GM13977 (cell line): ENCODE measurements at regions not wholly inside any gene's neighbourhood (a gene's known extent, or its start where the extent isn't known, plus 50 kb on each side); places are given as distances from the start of the nearest gene placed in this dataset.

Experiments used
- DNase-seq: peaks from one replicate; pipeline ENCODE4 v3.0.0; 2012; ENCODE audit warnings: low spot score
- CTCF ChIP-seq: IDR thresholded peaks from 2 replicates; pipeline ENCODE4 v1.5.1; 2012; ENCODE audit warnings: mild to moderate bottlenecking, control low read depth; ENCODE audit not compliant: insufficient read depth; ENCODE audit errors: extremely low read depth, missing control alignments
- in situ Hi-C: fragments of 300-500 bp; cut with MboI; formaldehyde crosslinking; loops from one replicate; pipeline ENCODE4 v1.12.0; 2022; ENCODE audit warnings: low sequenced_read_pairs, low pct_unique_long_range_greater_than_20kb, mixed read lengths, inconsistent platforms; ENCODE audit not compliant: unreplicated experiment

- in situ Hi-C loops: no loop called here
- DNase-seq: no peak
- TF ChIP-seq CTCF: peak; percentile 30
Observed at GRCh38 chr2:14907014-14907612, 274.6 kb downstream of the LRATD1 start.

GRCh38 chr2:14909795-14910194, 277.3 kb downstream of the LRATD1 start:
- in situ Hi-C loops: no loop called here
- DNase-seq: no peak
- no peak for TF ChIP-seq CTCF

DNA sequence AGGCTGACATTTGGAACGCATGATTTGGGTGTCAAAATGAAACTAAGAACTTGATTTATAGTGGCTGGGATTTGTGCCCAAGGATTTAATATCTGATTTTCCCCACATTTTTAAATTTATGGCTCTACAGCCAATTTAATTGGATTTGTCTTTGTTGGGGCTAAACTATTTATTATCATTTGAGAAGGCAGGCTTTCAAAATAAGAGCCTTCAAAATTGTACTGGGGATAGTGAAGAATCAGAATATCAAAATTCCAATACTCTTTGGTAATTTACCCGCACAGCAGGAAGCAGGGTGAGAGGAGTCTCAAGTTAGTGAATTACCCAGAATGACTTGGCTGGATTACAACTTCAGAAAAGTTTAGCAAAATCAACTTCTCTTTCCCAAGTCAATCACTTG, 278.1 kb downstream of the LRATD1 start:
- no peak for TF ChIP-seq CTCF
- in situ Hi-C loops: no loop called here
- DNase-seq: no peak

DNA sequence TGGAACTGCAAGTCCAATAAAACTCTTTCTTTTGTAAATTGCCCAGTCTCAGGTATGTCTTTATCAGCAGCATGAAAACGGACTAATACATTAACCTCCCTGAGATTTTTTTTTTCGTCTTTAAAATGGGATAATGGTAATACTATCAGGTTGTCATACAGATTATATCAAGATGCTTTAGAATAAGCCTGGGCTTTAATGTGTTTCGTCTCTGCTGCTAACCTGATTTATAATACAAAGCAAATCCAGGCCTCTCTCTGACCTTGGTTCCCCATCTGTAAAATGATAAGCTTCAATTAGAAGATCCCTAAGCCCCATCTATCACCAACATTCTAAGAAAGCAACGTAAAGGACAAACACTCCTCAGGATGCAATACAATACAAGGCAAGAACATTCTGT, 283.5 kb downstream of the LRATD1 start:
- in situ Hi-C loops: no loop called here
- no peak for DNase-seq
- no peak for TF ChIP-seq CTCF

GRCh38 chr2:14923820-14924580, 291.5 kb downstream of the LRATD1 start:
- in situ Hi-C loops: no loop called here
- no peak for DNase-seq
- no peak for TF ChIP-seq CTCF

- TF ChIP-seq CTCF: no peak
- DNase-seq: no peak
- in situ Hi-C loops: no loop called here
Observed at GRCh38 chr2:14925471-14925870, 293.0 kb downstream of the LRATD1 start.
